GM19035 (cell line): ENCODE measurements at regions not wholly inside any gene's neighbourhood (a gene's known extent, or its start where the extent isn't known, plus 50 kb on each side); places are given as distances from the start of the nearest gene placed in this dataset.
"Not testable (repeated sequence)": the region's sequence is repeated elsewhere in the genome, so short reads cannot be mapped to it uniquely, and the experiment has no call there.

Experiments
- ATAC-seq: cut with Tn5 transposase; IDR thresholded peaks from one replicate; pipeline ENCODE4 v1.9.1; 2021; ENCODE audit not compliant: unreplicated experiment

DNA sequence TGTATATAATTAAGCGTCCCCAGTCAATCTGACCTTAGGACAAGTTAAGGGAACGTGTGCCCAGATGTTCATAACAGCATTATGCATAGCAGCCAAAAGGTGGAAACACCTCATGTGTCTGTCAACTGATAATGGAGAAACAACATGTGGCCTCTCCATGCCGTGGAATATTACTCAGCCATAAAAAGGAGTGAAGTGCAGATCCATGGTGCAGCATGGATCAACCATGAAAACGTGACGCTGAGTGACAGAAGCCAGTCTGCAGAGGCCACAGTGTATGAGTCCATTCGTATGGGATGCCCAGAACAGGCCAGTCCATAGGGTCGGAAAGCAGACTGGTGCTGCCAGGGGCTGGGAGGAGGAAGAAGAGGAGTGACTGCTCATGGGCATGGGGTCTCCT is 161.0 kb upstream of the CIBAR2 start:
- no peak for ATAC-seq

GRCh38 chr16:85274501-85274900 is 162.2 kb upstream of the CIBAR2 start:
- ATAC-seq = no peak

GRCh38 chr16:85274924-85275323 is 162.7 kb upstream of the CIBAR2 start:
- ATAC-seq = no peak

DNA sequence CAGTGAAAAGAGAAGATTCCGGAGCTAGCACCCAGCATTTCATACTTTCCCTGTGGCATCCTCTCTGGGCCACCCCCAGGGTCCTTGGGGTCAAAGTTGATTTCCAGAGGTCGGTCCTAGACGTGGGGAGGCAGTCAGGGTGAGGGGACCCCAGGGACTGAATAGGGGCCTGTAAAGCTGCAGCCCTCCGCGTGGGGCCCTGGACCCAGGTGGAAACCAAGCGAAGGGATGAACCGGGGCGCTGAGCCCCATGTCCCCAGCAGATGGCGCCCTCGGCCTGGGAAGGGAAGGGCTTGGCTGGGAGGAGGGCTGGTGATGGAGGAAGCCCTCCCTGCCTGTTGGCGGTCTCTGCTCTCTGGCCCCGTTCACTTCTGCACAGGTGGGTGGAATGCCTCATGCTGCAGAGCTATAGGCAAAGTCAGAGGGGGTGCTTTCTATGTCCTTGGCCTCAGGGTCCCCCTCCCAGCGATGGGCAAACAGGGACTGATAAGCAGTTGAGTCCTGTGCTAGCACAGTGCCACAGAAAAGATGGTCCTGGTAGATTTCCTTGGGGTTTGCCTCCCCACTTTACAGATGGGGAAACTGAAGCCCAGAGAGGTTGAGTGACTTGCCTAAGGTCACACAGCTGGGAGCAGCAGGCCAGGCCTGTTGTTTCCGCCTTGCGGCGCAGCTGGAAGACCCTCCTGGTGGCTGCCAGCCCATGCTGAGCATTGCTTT is 163.4 kb upstream of the CIBAR2 start:
- ATAC-seq = no peak

DNA sequence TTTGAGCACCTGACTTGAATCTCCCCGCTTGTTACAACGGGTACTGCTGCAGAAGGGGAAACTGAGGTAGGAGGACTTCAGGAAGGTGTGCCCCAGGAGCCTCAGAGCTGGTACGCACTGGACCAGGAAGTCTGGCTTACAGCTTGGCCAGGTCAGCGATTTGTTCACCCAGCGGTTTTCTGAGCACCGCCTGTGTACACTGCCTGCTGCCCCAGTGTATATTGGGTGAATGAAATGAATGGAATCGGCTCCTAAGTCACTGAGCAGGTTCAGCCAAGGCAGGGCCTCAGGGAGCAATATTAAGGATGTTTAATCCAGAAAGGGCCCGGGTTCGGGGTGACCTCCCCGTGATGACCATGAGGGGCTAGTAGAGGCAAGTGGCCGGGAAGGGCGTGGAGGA is 164.0 kb upstream of the CIBAR2 start:
- no peak for ATAC-seq

DNA sequence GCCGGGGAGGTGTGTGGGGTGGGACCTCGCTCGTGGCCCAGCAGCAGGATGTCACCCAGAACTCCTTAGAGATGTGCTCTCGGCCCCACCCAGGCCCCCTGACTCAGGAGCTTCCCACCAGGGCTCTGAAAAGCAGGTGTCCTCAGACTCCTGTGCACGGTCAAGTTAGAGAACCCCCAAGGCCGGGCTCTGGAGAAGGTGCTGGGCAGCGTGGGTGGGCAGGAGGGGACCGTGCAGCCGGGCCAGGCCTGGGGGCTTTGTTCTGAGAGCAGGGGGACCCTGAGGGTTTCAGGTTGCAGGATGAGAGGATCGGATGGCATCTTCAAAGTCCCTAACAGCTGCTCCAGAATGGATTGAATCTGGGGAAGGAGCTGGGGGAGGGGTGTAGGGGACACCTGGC is 164.4 kb upstream of the CIBAR2 start:
- ATAC-seq = no peak

DNA sequence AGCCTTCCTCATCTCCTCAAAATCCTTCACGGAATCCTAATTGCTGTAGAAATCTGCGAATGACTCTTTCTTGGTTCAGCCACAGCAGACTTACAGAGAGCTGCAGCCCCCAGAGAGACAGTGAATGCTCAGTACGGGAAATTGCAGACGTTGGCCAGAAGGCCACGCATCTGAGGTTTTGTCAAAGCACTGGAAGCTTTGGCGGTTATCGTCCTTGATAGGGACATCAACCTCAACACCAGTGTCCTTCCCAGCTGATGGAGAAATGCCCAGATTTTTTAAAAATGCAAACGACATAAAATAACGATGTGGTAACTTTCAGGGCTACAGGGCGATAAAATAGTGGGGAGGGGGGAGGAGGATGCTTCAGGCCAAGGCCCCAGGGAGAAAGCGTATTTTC is 166.6 kb upstream of the CIBAR2 start:
- ATAC-seq = no peak

DNA sequence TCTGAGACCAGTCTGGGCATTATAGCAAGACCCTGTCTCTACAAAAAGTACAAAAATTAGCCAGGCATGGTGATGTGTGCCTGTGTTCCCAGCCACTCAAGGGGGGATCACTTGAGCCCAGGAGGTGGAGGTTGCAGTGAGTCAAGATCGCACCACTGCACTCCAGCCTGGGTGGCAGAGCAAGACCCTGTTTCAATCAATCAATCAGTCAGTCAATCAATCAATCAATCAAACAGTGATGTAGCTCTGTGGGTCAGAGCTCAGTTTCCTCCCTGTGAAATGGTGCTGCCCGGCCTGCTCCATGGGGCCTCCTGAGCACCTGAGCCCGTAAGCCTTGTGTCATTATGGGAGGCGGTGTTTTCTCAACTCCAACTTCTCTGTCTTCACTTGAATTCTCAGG is 167.1 kb upstream of the CIBAR2 start:
- no peak for ATAC-seq

DNA sequence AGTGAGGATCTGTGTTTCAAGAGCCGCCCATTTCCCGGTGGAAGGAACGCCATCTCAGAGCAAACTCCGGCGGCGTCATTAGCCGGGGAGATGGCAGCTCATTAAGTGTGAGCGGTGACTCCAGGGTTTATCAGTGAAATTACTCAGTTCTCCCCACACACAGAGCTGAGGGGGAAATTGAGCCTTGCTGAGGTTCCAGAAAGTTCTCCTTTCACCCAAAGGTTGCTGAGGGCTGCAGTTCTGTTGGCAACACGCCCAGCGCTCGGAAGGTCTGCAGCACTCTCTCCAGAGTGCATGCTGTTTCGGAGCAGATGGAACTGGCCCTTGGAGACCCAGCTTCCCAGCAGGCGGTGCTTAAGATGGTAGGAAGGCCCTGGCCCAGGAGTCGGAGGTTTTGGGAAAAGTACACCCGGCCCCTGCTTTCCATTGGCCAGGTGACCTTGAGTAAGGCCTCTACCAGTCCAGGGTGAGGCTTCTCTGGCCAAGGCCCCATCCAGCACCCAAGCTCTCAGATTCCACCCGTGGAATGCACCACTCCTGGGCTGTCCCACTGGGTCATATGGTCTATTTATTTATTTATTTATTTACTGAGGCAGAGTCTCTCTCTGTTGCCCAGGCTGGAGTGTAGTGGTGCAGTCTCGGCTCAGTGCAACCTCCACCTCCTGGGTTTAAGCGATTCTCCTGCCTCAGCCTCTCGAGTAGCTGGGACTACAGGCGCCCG is 167.7 kb upstream of the CIBAR2 start:
- no peak for ATAC-seq

- ATAC-seq = no peak
Observed at GRCh38 chr16:85281181-85281580, 168.9 kb upstream of the CIBAR2 start.

DNA sequence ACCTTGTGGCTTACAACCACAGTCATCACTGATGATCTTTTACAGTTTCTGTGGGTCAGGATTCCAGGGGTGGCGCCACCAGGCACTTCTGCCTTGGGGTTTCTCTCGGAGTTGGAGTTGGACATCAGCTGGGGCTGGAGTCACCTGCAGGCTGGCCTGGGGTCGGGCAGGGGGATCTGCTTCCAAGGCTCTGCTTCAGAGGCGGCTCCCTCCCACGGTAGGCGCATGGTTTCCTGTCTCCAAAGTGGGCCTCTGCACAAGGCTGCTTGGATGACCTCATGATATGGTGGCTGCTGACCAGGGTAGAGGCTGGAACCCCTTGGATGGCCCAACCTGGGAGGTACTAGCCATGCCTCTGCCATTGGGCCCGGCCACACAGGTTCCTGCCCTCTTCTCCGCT is 170.6 kb upstream of the CIBAR2 start:
- no peak for ATAC-seq

DNA sequence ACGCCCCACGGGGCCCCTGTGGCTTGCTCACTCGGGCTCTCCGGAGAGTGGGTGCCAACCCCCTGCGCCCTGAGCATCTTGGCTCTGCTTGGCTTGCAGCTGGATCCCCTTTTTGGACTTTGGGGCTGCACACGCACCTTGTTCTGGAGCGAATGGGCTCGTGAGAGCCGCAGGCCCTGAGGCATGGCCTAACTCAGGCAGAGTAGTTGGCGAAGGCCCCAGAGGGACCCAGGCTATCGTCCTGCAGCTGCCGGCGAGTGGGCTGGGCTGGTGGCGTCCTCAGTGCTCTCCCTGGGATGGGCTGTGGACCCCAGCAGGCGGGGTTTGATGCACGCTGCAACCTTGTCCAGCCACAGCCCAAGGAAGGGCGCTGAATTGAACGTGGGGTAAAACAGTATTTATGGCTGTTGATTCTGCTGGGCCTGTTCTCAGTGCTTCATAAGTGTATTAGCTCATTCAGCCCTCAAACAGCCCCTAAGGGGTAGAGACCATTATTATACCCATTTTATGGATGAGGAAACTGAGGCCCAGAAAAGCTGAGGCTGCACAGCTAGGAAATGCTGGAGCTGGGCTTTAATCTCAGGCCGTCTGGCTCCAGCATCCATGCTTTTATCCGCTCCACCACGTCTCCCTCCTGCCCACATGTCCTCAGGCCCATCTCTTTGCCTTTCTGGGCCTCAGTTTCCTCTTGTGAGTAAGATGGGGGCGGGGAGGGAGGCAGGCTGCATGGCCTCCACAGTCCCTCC is 171.2 kb upstream of the CIBAR2 start:
- ATAC-seq = no peak

DNA sequence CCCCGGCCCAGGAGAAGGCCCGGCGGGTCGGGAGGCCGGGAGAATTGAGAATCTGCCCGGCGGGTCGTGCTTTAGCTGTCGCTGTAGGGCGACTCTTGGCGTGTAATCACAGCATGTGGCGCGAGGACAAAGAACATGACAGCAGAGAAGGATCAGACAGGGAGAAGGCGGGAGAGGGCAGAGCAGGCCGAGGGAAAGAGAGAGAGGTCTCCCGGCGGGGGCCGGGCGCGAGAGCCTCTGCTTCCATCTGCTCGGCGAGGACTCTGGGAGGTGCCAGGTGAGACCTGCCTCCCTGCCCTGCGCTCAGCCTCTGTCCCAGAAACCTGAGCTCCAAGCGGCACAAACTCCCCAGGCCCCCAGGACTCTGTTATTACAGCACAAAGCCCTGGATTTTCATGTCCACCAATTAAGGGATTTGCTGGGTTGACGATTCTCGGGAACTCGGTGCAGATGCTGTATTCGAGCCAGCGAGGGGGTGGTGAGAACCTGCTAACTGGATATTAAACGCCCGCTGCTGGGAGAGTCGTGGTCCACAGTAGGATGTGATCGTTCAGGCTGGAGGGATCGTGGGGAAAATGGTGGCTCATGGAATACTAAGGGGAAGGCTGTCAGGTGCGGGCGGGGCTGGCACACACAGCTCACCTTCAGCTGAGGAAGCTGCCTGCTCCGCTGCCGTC is 172.0 kb upstream of the CIBAR2 start:
- ATAC-seq = no peak

- no peak for ATAC-seq
Observed at GRCh38 chr16:85285681-85286065, 173.4 kb upstream of the CIBAR2 start.

DNA sequence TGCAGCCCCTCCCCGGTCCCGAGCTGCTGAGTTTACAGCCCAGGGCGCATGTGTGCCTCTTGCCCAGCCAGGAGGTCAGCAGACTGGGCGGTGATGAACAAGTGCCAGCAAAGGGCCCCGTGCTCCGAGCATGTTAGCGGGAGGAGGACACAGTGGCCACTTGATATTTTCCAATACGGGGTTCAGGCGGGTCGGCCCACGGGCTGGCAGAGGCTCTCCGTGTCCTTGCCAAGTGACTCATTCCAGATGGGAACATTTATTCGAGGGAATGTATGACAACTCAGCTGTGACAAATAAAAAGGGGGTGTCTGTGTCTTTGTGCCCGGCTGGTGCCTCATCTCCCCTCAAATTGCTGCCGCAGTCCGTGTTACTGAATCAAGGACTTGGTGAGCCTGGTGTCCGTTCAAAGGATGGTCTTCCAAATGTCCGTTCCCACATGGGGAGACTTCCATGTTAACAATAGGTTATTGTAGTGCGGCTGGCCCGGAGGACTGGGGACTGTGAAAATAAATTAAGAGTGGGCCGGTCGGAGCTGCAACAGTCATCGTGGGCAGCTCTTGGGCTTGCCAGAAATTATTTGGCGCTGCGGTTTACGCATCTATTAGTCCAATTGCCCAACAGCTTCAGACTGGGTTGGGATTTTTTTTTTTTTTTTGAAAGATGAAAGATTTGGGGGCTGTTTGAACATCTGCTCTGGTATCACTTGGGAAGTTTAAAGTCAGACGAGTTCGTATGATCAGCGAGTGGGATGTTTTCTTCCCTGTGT is 174.0 kb upstream of the CIBAR2 start:
- no peak for ATAC-seq

DNA sequence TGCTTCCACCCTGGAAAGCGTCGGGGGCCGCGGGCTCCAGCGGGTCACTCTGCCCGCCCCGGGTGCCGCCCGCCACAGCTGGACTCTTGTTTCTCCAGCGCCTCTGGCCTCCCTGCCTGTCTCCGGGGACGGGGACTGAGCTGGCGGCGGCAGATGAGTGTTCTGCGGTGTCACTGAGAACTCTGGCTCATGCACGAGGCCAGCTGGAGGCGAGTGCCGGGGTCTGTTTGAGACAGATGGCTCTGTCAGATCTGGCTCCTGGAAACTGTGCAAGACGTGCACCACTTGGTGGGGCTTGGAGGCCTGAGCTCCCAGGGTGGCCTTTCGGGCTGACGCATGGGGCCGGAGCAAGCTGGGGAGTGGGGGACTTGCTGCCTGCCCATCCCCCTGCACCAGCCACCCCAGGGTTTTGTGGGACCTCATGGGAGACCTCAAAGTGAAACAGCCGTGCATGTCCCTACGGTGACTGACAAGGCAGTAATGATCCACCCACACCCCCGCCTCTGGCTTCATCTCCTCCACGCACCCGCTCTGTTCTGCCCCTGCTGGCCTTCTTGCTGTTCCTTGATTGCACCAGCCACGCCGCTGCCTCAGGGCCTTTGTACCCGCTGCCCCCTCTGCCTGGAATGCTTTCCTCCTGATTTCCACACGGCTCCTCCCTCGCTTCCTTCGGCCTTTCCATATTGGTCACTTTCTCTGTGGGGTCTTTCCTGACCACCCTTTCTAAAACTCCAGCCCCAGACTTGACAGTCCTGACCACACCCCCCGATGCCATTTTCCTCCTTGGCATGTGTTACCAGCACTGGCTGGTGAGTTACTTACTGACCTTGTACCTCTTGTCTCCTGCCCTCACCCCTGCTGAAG is 174.9 kb upstream of the CIBAR2 start:
- ATAC-seq = no peak

DNA sequence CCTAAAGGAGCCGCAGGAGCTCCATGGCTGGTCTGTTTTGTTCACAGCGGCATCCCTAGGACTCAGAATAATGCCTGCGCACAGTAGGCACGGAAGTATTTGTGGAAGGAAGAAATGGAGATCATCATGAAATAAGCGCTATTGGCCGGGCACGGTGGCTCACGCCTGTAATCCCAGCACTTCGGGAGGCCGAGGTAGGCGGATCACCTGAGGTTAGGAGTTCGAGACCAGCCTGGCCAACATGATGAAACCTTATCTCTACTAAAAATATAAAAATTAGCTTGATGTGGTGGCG is 175.5 kb upstream of the CIBAR2 start:
- not testable (repeated sequence) for ATAC-seq

GRCh38 chr16:85288341-85288868 is 176.1 kb upstream of the CIBAR2 start:
- no peak for ATAC-seq

DNA sequence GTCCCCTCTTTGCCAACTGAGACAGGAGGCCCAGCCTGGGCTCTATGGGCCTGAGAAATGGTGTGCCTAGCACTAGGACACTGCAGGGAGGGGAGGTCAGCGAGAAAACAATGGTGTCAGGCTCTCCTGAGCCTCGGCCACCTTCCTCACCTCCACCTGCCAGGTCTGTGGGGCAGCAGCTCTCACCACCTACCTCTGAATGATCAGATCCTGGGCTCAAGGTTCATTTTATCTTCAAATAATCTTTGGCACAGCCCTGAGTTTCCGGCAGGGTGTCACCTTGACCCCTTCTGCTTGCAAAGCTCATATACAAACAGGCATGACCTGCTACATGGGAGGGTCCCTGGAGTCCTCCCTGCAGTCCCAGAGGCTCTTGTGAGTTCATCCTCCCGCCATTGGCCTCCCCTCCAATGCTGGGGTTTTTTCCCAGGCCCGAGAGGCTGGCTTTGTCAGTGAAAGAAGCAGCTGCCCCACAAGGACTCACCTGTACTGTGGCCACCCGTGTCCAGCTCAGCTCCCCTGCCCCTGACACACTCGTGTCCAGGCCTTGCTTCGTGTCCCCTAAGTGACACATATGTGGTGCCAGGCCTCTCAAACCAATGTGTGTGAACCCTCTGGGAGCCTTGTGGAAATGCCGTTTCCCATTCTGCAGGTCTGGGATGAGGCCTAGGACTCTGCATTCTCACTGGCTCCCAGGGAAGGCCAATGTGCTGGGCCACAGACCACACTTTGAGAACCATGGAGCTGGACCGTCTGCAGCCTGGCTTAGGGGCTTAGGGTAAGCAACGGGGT is 176.8 kb upstream of the CIBAR2 start:
- no peak for ATAC-seq
